OCI-LY7 (cell line): ENCODE measurements at regions not wholly inside any gene's neighbourhood (a gene's known extent, or its start where the extent isn't known, plus 50 kb on each side); places are given as distances from the start of the nearest gene placed in this dataset.

ENCODE experiments used
- EZH2phosphoT487 ChIP-seq: fragments of 200-600 bp; sonication (generic); IDR thresholded peaks from 2 replicates; pipeline ENCODE4 v1.6.1; 2018; ENCODE audit warnings: low read depth, borderline replicate concordance, mild to moderate bottlenecking, mixed run types, antibody characterized with exemption, low read length, moderate library complexity, mixed read lengths
- TF ChIP-seq, protein P1 (sequence below): fragments of 200-600 bp; sonication (generic); conservative IDR thresholded peaks from 2 replicates; pipeline ENCODE4 v1.5.1; 2014; ENCODE audit warnings: mild to moderate bottlenecking, antibody characterized with exemption, low read length, moderate library complexity, mixed read lengths

DNA sequence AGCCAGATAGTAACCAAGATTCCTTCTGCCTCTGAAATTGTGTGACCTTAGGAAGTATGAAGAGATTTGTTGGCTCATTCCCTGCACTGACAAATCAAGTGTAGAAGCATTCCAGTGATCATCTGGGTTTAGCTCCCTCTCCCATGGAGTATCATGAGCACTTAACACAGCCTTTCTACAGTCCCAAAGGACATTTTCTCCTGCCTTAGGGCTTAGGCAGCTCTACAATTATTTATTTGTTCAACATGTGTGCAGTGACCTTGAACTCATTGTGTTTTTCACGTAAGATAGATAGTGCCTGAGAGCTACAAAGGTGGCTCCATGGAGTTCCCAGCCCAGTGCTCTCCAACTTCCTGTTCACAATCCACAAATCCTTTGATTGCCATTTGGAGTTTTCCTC lies 94.8 kb upstream of the FAT3 start:
- TF ChIP-seq, protein P1, sequence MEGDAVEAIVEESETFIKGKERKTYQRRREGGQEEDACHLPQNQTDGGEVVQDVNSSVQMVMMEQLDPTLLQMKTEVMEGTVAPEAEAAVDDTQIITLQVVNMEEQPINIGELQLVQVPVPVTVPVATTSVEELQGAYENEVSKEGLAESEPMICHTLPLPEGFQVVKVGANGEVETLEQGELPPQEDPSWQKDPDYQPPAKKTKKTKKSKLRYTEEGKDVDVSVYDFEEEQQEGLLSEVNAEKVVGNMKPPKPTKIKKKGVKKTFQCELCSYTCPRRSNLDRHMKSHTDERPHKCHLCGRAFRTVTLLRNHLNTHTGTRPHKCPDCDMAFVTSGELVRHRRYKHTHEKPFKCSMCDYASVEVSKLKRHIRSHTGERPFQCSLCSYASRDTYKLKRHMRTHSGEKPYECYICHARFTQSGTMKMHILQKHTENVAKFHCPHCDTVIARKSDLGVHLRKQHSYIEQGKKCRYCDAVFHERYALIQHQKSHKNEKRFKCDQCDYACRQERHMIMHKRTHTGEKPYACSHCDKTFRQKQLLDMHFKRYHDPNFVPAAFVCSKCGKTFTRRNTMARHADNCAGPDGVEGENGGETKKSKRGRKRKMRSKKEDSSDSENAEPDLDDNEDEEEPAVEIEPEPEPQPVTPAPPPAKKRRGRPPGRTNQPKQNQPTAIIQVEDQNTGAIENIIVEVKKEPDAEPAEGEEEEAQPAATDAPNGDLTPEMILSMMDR = no peak
- no peak for TF ChIP-seq EZH2phosphoT487
